NCI-H1048 (cell line): ENCODE measurements at regions not wholly inside any gene's neighbourhood (a gene's known extent, or its start where the extent isn't known, plus 50 kb on each side); places are given as distances from the start of the nearest gene placed in this dataset.

Experiments used
- DNase-seq: peaks from one replicate; lab custom pipeline; 2025; lab: John Stamatoyannopoulos, UW

DNA sequence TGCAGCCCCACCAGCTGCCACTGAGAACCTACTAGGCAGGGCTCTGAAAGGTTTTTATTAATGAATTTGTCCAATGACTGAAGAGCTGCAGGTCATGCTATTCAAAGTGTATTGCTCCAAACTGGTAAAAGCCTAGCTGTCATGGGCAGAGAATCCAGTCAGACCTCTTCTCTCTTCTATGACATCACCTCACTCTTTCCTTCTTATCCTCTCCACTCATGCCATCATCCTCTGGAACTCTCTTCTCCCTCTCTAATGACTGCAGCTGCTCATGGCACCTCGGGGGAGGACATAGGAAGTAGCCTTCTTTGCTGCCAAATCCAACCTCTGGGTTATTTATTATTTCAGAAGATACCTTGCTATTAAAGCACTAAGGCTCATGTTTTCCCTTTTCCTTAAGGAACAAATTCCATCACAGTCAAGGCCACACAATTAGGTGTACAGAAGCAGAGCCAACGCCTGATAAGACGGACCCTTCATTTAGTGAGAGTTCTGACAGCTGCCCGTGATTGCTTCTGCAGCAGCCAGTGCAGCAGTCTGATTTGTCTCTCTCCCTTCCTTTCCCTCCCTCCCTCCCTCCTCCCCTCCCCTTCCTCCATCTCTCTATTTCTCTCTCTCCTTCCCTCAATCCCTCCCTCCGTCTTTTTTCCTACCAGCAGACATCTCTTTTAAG lies 87.0 kb upstream of the ONECUT1 start:
- no peak for DNase-seq

DNA sequence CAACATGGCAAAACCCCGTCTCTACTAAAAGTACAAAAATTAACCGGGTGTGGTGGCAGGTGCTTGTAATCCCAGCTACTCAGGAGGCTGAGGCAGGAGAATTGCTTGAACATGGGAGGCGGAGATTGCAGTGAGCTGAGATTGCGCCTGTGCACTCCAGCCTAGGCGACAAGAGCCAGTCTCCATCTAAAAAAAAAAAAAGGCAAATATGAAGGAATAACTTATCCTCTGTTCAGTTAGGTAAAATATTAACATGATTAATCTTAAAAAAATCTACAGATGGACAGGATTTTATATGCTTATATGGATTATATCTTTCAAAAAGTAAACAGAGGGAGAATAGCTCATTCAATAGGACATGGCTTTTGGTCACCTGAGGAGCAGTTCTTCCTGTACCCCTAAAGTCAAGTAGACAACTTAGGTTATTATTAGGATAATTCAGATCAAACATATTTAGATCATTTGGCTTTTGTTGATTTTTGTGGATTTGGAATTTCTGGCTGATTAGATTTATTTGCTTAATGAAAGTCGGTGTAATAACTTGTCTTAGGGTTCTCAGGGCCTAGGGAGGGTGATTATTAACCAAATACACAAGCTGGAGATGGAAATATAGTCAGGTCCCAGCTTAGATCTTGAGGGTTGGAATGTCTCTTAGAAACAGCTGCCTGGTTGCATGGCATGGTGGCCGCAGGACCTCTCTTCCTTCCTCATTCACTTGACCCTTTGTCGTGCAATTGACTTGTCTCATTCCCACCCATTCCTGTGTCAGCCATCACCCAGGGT lies 82.1 kb upstream of the ONECUT1 start:
- no peak for DNase-seq

GRCh38 chr15:52870015-52870414 lies 79.9 kb upstream of the ONECUT1 start:
- DNase-seq: no peak

DNA sequence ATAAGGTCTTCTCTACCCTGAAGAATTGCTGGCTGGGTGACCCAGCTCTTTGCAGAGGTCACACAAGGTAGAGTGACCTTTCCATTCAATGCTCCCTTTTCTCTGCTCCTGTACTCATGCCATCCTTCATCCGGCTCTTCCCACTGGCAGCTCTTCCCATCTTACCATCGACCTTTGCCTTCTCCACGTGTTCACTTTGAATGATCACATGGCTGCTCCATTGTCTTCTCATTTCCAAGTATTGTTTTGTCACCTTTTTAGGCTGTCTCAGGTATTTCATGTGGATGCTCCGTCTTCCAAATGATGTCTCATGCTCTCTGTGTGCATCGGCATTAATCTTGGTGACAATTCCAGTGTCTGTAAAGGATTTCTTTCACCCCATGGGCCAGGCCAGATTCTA lies 76.6 kb upstream of the ONECUT1 start:
- no peak for DNase-seq

DNA sequence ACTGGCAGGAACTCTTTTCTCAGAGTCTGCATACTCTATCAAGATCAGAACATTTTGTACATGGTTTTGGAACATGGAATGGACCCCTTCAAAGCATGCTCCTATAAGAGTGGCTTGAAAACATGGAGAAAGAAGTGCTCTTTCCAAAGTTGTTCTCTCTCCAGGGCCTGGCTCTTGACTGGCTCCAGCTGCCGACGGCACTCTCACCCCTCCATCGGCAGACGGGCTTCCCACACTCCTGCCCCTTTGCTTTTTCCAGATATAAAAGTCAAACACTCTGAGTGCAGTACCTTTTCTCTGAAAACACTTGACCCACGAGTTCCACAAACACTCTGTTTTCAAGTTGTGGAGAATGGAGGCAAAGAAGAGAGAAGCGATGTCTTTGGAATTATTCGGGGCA lies 72.5 kb upstream of the ONECUT1 start:
- no peak for DNase-seq

DNA sequence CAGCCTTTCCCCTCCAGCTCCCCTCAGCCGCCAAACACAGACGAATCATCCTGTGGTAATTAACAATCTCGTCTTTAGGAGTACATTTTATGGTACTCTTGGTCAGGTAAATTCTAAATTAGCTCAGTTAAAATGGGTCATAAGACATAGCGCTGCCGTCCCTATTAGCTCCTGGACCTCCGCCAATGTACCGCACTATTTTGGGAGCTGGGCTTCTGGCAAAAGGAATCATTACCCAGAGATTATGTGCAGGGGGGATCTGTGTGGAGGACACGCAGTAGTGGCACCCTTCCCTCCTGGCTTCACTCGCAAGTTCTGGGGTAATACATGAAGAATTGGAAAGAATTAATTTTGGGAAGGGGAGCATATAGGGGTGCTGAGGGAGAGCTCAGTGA lies 68.6 kb upstream of the ONECUT1 start:
- DNase-seq: no peak

DNA sequence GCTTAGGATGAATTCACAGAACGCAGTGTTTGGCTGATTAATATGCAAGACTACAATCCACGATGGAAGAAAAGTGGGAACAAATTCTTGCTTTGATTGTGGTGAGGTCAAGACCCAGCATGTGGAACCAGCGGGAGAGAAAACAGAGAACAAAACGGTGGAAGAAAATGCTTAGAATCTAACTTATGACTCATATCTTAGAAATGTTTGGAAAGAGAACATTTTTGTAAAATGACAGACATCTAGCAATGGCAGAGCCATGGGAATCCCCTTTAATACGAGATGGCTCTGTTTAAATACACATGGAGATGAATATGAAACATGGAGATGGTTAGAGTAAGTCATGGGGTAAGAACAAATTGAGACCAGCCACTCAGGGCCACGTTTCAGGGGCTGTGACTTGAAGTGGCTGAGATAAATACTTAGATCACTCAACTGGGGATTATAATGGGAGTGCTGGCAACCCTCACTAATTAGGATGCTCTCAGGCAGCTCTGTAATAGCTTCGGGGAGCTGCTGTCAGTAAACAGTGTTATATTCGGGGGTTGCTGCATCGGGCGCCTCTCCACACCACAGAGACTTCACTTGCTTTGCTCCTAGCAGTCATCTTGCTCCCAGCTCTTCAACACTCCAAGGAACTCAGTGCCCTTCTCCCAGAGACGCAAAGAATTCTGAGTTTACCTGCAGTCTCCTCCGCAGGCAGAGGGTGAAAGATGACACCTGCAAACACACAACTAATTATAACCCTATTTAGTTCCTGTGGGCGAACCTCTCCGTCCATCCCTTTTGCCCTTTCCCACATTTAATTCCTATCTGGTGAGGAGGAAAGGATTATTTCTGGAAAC lies 68.0 kb upstream of the ONECUT1 start:
- no peak for DNase-seq

DNA sequence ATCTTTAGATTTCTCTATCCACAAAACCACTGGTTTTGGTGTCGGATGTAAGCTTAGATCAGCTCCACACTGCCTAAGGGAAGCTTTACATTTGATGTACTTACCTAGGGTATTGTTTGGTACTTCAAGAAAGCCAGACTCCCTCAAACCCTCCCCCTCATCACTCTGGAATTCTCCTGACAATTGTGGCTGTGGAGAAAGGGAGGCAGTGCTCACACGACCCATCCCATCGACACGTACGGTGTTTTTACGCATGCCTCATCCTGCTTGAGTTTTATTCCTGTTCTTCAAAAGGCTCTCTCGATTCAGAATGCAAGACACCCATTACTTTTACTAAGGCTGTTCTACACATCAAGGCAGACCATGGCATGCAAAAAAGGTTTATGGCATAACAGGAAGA lies 67.3 kb upstream of the ONECUT1 start:
- no peak for DNase-seq

DNA sequence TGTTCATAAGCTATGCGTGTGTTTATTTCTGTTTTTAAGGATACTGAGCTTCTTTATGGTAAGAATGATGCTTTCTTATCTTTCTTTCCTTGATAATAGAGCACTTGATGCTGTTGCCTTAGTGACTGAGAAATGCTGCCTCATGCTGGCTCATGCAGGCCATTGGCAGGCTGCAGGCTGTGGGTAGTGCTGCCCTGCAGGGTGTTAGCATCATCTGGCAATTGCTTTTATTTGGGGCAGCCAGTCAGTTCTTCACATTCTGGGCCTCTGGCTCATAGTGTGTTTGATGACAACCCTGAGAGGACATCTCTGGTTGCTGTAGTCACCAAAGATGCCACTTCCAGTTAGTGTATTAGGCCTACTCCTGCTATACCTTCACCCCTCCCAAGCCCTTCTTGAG lies 66.2 kb upstream of the ONECUT1 start:
- no peak for DNase-seq

DNA sequence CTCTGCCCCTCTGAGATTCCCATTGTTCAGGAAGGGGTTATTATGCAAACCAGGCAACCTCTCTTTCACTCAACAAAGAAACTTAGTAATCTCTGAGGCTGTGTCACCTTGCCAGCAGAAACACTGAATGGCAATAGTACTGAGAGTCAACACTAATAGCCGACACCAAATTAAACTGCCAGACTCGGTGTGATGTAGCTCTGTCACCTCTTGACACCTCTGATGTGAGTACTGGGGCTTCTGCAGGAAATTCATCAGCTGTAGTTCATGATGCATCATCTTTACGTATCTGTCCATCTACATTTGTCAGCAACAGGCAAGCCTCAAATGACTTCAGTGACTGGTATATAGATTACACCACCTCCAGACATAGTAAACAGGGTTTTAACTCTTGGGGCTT lies 65.0 kb upstream of the ONECUT1 start:
- DNase-seq: no peak

DNA sequence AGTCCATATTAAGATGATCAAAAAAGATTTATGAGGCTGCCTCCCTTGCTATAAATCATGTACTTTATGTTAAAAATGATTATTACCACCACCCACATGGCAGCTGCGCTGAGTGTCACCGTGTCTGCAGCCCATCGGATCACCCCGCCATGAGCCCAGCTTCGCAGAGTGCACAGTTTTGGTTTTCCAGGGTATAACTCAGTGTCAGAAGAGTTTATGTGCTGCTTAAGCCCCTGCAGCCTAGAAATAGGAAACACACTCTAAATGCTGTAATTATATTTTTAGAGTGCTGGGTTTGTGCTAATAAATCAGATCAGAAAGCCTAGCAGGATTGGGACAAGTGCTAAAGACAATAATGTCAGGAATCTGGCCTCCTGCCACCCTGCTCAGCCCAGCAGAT lies 54.7 kb upstream of the ONECUT1 start:
- DNase-seq: no peak
